Left colon (tissue), 2 donors: ENCODE measurements at regions not wholly inside any gene's neighbourhood (a gene's known extent, or its start where the extent isn't known, plus 50 kb on each side); places are given as distances from the start of the nearest gene placed in this dataset.
A peak's percentile ranks its signal among the peaks of the same experiment; 100 is the strongest.

Experiments
- ATAC-seq: fragments of 200-7000 bp; cut with Tn5 transposase; one replicate; pipeline ENCODE4 v1.9.1; 2020; ENCODE audit warnings: mild to moderate bottlenecking, moderate library complexity
- DNase-seq, 2 donors: peaks; one replicate each; pipeline ENCODE4 v3.0.0-alpha.2; 2020
- intact Hi-C, 2 donors: fragments of 100-400 bp; cut with DNase I in 1 of 2; cut with micrococcal nuclease in 1 of 2; formaldehyde crosslinking; loops; one replicate each; pipeline versions ENCODE4 v1.11.2 to v1.14.0; 2022; cut with DNase I, micrococcal nuclease
- donor health status: DM: no; HTN: no; CAD: no.
- donor health status: DM: yes; HTN: yes; CAD: no.

GRCh38 chr2:42108852-42109251 lies 60.3 kb upstream of the EML4 start:
- intact Hi-C loops: no loop called here
- DNase-seq (no peak), ATAC-seq (no peak)

DNA sequence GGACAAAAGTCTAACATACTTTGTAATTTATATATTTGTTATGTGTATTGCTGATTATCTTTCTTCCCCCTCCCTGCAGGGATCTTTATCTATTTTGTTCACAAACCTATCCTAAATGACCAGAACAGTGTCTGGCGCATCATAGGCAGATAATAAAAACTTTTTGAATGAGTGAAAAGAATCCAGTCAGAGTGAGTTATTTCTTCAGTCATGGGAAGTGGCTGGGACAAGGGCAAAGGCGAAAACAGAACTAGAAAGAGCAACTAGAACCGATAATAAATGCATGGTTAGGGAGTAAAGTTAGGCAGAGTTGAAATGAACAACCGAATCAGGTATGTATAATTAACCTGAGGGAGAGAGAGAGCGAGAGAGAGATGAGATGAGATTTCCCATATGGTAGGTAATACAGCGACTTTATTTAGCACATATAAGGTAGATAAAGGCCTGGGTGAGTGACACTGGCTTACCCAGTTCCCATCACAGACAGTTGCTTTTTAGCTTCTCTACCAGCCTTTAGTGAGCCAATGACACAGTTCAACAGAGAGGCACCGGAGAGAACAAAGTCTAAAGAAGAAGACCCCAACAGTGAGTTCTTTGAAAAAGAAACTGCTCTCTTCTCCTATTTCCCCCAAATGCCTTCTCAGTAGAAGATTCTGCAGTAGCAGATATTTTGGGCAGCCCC lies 59.1 kb upstream of the EML4 start:
- DNase-seq: no peak
- ATAC-seq: no peak
- intact Hi-C loops: no loop called here

- no peak for ATAC-seq
- no peak for DNase-seq
- intact Hi-C loops: no loop called here
Observed at GRCh38 chr2:42110641-42111322, 58.4 kb upstream of the EML4 start.

DNA sequence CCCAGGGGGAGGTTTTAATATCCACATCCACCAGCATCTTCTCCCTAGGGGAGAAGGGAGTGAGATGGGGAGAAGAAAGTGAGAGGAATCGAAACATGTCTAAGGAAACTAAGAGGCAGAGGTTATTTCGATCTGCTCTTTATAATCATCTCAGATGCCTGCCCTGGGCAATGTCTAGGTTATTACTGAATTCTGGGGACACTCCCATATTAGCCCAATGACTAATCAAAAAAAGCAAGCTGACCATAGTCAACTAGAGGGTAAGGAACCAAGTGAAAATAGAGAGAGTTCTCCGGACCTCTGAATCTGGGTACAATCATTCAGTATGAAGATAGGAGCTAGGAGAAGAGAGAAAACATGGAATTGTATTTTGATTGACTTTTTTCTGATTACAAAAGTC lies 56.7 kb upstream of the EML4 start:
- intact Hi-C loops: no loop called here
- no peak for ATAC-seq
- no peak for DNase-seq

DNA sequence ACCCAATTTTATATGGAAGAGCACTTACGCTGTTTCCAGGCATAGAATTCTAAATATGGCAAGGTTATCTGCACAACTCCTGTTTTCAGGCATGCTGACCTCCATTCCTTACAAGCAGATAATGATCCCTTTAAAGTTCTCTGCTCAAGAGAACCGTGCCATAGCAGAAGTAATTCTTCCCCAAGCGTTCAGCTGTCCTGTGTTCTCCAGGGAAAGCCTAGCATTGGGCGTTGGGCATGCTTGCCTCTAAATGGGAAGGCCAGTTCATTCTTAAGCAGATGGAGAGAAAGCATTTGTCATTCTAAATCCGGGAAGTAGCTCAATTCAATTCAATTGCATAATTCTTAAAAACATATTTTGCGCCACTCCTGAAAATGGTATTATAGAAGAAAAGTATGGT lies 55.7 kb upstream of the EML4 start:
- intact Hi-C loops: no loop called here

DNA sequence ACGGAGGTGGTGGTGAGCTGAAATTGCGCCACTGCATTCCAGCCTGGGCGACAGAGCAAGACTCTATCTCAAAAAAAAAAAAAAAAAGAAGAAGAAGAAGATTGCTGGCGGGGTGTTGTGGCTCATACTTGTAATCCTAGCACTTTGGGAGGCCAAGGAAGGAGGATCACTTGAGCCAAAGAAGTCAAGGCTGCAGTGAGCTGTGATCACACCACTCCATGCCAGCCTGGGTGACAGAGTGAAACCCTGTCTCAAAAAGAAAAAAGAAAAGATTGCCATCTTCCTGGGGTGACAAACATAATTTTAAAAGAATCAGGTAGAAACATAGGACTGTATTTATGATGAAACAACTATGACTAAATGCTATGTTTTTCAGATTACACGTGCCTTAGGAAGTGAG lies 55.1 kb upstream of the EML4 start:
- intact Hi-C loops: no loop called here
- DNase-seq (no peak), ATAC-seq (no peak)

More for the DNA sequence above, 55.7 kb upstream of the EML4 start:
- ATAC-seq (no peak), DNase-seq (no peak)

- DNase-seq (no peak), ATAC-seq (no peak)
- intact Hi-C loops: no loop called here
Observed at GRCh38 chr2:42115588-42115987, 53.6 kb upstream of the EML4 start.

GRCh38 chr2:42116195-42117181 lies 52.7 kb upstream of the EML4 start:
- DNase-seq (no peak), ATAC-seq (no peak)
- intact Hi-C loops: no loop called here

GRCh38 chr2:42117182-42117579 lies 52.0 kb upstream of the EML4 start:
- ATAC-seq (no peak), DNase-seq (no peak)
- intact Hi-C loops: no loop called here

DNA sequence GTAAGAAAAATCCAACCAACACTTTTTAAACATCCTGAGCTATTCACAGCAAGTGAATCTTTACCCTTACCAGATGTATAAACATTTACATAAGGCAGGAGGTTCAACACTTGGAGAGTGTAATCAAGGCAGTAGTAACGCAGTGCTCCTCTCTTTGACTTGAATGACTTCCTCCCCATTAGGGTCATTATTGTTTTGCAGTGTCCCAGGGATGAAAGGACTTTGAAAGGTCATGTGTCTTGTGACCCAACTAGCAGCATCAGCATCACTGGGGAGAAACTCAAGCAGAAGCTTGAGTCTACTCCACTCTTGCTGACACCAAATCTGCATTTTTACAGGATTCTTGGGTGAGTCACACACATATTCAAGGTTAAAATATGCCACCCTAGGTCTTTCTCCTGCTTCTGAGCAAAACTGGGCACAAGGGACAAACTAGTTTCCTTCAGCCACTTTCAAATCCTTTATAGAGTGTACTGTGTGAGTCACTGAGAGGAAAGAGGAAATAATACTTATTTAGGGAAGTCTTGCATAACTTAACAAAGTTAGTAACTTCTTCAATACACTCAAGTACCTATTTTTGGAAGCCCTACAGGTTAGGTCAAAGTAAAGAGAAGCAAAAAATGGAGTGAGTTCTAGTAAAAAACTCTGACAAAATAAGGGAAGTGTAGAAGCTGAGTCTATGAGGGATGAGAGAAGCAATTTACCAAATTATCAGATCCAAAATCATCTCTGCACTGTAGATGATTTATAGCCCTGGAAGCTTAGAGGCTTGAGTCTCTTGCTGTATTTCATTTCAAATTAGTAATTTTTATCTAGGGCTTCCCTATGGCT lies 51.0 kb upstream of the EML4 start:
- DNase-seq (no peak), ATAC-seq (peak; percentile 82)

GRCh38 chr2:42118754-42119569 lies 50.2 kb upstream of the EML4 start:
- ATAC-seq: no peak
- DNase-seq: no peak
- intact Hi-C loops: no loop called here

More for the DNA sequence above, 51.0 kb upstream of the EML4 start:
- intact Hi-C loops: no loop called here
